Endothelial cell of umbilical vein (primary cell): ENCODE measurements at regions not wholly inside any gene's neighbourhood (a gene's known extent, or its start where the extent isn't known, plus 50 kb on each side); places are given as distances from the start of the nearest gene placed in this dataset.

Experiments used
- BruUV-seq: library from RNA; stranded (reverse); fragments of 400-500 nt; replicated peaks from 2 replicates; lab custom pipeline; 2021; lab: Mats Ljungman, UMichigan
- CTCF ChIA-PET: fragments of 300-600, 350-600 bp; sonication (Branson Sonifier 250); formaldehyde crosslinking; loops from one replicate; lab custom pipeline; 2021; ENCODE audit warnings: antibody characterized with exemption, inconsistent platforms; lab: Charles Lee
- POLR2A ChIA-PET: fragments of 300-600, 350-600 bp; sonication (Branson Sonifier 250); formaldehyde crosslinking; loops from one replicate; lab custom pipeline; 2021; ENCODE audit warnings: antibody characterized with exemption, inconsistent platforms; lab: Charles Lee
- DNase-seq: peaks from one replicate; pipeline ENCODE4 v3.0.0-alpha.2; 2011; ENCODE audit warnings: low read depth, low spot score
- FAIRE-seq: peaks from 2 replicates; lab custom pipeline; 2011; peaks lifted over from hg19 to GRCh38; lab: Jason Lieb, UNC
- H2AFZ ChIP-seq: 2 replicates; pipeline ENCODE4 v1.6.0; 2012; ENCODE audit warnings: low read depth, low read length, control low read depth, inconsistent platforms
- H3K27ac ChIP-seq: 2 replicates; pipeline ENCODE4 v1.5.1; 2011; ENCODE audit warnings: low read depth, mild to moderate bottlenecking, control low read depth, low read length, moderate library complexity; ENCODE audit not compliant: insufficient read depth
- H3K27me3 ChIP-seq, 2 experiments: 2 replicates each; pipeline versions ENCODE4 v1.6.0 to v1.6.1; 2011; ENCODE audit warnings: low read length in 2 of 2, mixed read lengths in 1 of 2; ENCODE audit not compliant: control insufficient read depth in 2 of 2, insufficient read depth in 2 of 2
- H3K36me3 ChIP-seq, 2 experiments: 2 replicates in 1 of 2; 3 replicates in 1 of 2; pipeline ENCODE4 v1.5.1; 2011; ENCODE audit warnings: low read length in 2 of 2, mild to moderate bottlenecking in 1 of 2, moderate library complexity in 1 of 2; ENCODE audit not compliant: control insufficient read depth in 2 of 2, insufficient read depth in 2 of 2; ENCODE audit errors: extremely low read depth in 1 of 2
- H3K4me1 ChIP-seq: 3 replicates; pipeline ENCODE4 v1.5.1; 2011; ENCODE audit warnings: mild to moderate bottlenecking, low read length; ENCODE audit not compliant: control insufficient read depth, insufficient read depth; ENCODE audit errors: extremely low read depth
- H3K4me2 ChIP-seq: 2 replicates; pipeline ENCODE4 v1.6.1; 2011; ENCODE audit warnings: low read length, control low read depth, mixed read lengths; ENCODE audit not compliant: insufficient read depth
- H3K4me3 ChIP-seq, 3 experiments: fragments of 200-600 bp in 1 of 3; sonication (generic), shearing (Covaris generic) in 1 of 3; replicated peaks in 1 of 3; 2 replicates each; pipeline ENCODE4 v1.5.1; 2011 to 2016; ENCODE audit warnings: control low read depth in 3 of 3, low read length in 3 of 3, mild to moderate bottlenecking in 2 of 3, inconsistent platforms in 1 of 3, low read depth in 1 of 3, moderate library complexity in 1 of 3; ENCODE audit not compliant: insufficient read depth in 1 of 3
- H3K79me2 ChIP-seq: 2 replicates; pipeline ENCODE4 v1.6.0; 2012; ENCODE audit warnings: low read length, inconsistent platforms; ENCODE audit not compliant: control insufficient read depth, insufficient read depth
- H3K9ac ChIP-seq: replicated peaks from 2 replicates; pipeline ENCODE3; 2011; ENCODE audit warnings: low read length, control low read depth; ENCODE audit not compliant: insufficient read depth; ENCODE audit errors: extremely low read depth
- H3K9me1 ChIP-seq: replicated peaks from 3 replicates; pipeline ENCODE4 v1.6.0; 2011; ENCODE audit warnings: mild to moderate bottlenecking, low read length; ENCODE audit not compliant: control insufficient read depth, insufficient read depth; ENCODE audit errors: extremely low read depth
- H3K9me3 ChIP-seq: replicated peaks from 2 replicates; pipeline ENCODE4 v1.5.1; 2012; ENCODE audit warnings: low read length, inconsistent platforms; ENCODE audit not compliant: control insufficient read depth, insufficient read depth
- H4K20me1 ChIP-seq: replicated peaks from 2 replicates; pipeline ENCODE3; 2011; ENCODE audit warnings: mild to moderate bottlenecking, low read length; ENCODE audit not compliant: control insufficient read depth, insufficient read depth; ENCODE audit errors: extremely low read depth
- CTCF ChIP-seq, 2 donors: IDR thresholded peaks; 1 replicate in 1 of 2; 2 replicates in 1 of 2; pipeline ENCODE4 v1.5.1; 2011; ENCODE audit warnings: low read length in 2 of 2, mild to moderate bottlenecking in 2 of 2, moderate library complexity in 2 of 2, control low read depth in 1 of 2, inconsistent platforms in 1 of 2, low read depth in 1 of 2; ENCODE audit not compliant: insufficient read depth in 1 of 2; ENCODE audit errors: extremely low read depth in 1 of 2
- EZH2 ChIP-seq: IDR thresholded peaks from 2 replicates; pipeline ENCODE4 v1.6.1; 2012; ENCODE audit warnings: borderline replicate concordance, low read depth, mild to moderate bottlenecking, moderate library complexity, low read length, inconsistent platforms; ENCODE audit not compliant: severe bottlenecking
- FOS ChIP-seq: IDR thresholded peaks from 2 replicates; pipeline ENCODE4 v1.6.1; 2011; ENCODE audit warnings: mild to moderate bottlenecking, low read length, moderate library complexity, borderline replicate concordance; ENCODE audit not compliant: insufficient read depth
- GATA2 ChIP-seq: IDR thresholded peaks from 2 replicates; pipeline ENCODE4 v1.7.0; 2011; ENCODE audit warnings: low read depth, mild to moderate bottlenecking, moderate library complexity, mixed read lengths, low read length; ENCODE audit not compliant: insufficient read length, insufficient read depth
- JUN ChIP-seq: IDR thresholded peaks from 2 replicates; pipeline ENCODE4 v1.6.1; 2011; ENCODE audit warnings: borderline replicate concordance, low read depth; ENCODE audit not compliant: insufficient read length, insufficient read depth
- MAX ChIP-seq: IDR thresholded peaks from 2 replicates; pipeline ENCODE4 v1.6.1; 2011; ENCODE audit not compliant: insufficient read depth, insufficient read length
- MYC ChIP-seq: IDR thresholded peaks from one replicate; pipeline ENCODE4 v1.6.1; 2011; ENCODE audit warnings: mild to moderate bottlenecking, low read depth, low read length
- POLR2A ChIP-seq: IDR thresholded peaks from 2 replicates; pipeline ENCODE4 v1.6.1; 2012; ENCODE audit warnings: low read depth, mild to moderate bottlenecking, control low read depth, low read length
- POLR2AphosphoS5 ChIP-seq: IDR thresholded peaks from 2 replicates; pipeline ENCODE4 v1.6.1; 2012; ENCODE audit warnings: low read depth, mild to moderate bottlenecking, control low read depth, low read length, moderate library complexity; ENCODE audit not compliant: insufficient read depth
- dilution Hi-C: fragments of 300-500 bp; cut with MboI; formaldehyde crosslinking; loops from one replicate; pipeline ENCODE4 v1.15.0; 2019; ENCODE audit warnings: low sequenced_read_pairs; ENCODE audit not compliant: extremely low pct_ligation_motif_present
- intact Hi-C: fragments of 100-400 bp; cut with micrococcal nuclease; formaldehyde crosslinking; loops from one replicate; pipeline ENCODE4 v1.10.0; 2022

- no TSS peak for BruUV-seq
- no peaks in the 10 kb centered on the region for H3K27me3 ChIP-seq
- H3K36me3 ChIP-seq, result no peaks in the 10 kb centered on the region
- no peak overlapping the region for H2AFZ ChIP-seq
- no peak for FAIRE-seq
- CTCF ChIA-PET, result no interaction called here
- H3K9me1 ChIP-seq, result no peaks in the 10 kb centered on the region
- no peaks in the 10 kb centered on the region for H4K20me1 ChIP-seq
- H3K9me3 ChIP-seq, result no peaks in the 10 kb centered on the region
- H3K27ac ChIP-seq, result no peak overlapping the region
- intact Hi-C loops, result no loop called here
- dilution Hi-C loops, result no loop called here
- H3K9ac ChIP-seq, result no peak overlapping the region
- no peak for DNase-seq
- H3K4me3 ChIP-seq, result no peak overlapping the region
- no peak overlapping the region for H3K4me2 ChIP-seq
- H3K79me2 ChIP-seq, result no peaks in the 10 kb centered on the region
- no peaks in the 10 kb centered on the region for H3K4me1 ChIP-seq
- TF ChIP-seq MYC, result no peak
- TF ChIP-seq GATA2, result no peak
- TF ChIP-seq MAX, result no peak
- TF ChIP-seq POLR2A, result no peak
- TF ChIP-seq POLR2AphosphoS5, result no peak
- TF ChIP-seq JUN, result no peak
- no peak for TF ChIP-seq CTCF (IDR thresholded peaks at IDR 0.05; ENCODE audit: extremely low read depth in 1 of 2, insufficient read depth in 1 of 2, low read depth in 1 of 2, low read length in 2 of 2)
- no peak for TF ChIP-seq EZH2
- no peak for TF ChIP-seq FOS
- POLR2A ChIA-PET, result no interaction called here
Measured at GRCh38 chr14:92253381-92253894, 69.5 kb upstream of the SLC24A4 start.
